Ureter (tissue), 1 donor: ENCODE measurements at regions not wholly inside any gene's neighbourhood (a gene's known extent, or its start where the extent isn't known, plus 50 kb on each side); places are given as distances from the start of the nearest gene placed in this dataset.

Experiments used
- DNase-seq: peaks from one replicate; pipeline ENCODE4 v3.0.0-alpha.2; 2020; ENCODE audit warnings: low spot score
- donor health status: DM: yes; HTN: yes; CAD: no.

GRCh38 chr4:4772534-4772933 lies 86.9 kb upstream of the MSX1 start:
- no peak for DNase-seq

DNA sequence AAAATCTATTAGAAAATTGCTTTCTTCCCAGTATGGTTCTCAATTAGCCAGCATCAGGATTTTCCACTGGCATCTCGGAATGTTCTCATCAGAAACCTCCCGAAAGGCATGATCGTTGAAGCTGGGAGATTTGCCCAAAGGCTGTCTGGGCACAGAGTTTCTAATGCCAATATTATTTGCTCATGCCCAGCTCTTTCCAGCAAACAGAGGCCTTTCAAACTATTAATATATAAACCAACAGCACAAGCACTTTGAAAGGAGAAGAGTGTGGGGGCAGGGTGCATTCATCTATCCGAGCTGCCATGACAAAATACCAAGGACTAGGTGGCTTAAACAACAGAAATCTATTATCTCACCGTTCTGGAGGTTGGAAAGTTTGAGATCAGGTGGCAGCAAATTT lies 88.3 kb upstream of the MSX1 start:
- DNase-seq: no peak

DNA sequence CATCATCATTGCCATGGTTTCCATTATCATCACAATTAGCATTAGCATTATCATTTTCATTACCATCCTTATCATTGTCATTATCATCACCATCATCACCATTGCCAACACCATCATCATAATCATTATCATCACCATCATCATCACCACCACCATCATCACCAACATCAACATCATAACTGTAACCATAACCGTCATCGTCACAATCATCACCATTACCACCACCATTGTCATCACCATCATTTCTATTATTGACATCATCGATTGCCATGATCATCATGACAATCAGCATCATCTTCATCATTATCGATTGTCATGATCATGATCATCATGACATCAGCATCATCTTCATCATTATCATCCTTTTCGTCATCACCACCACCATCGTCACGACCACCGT lies 88.9 kb upstream of the MSX1 start:
- no peak for DNase-seq

- no peak for DNase-seq
Observed at GRCh38 chr4:4766564-4766963, 92.9 kb upstream of the MSX1 start.

- no peak for DNase-seq
Observed at GRCh38 chr4:4765811-4766210, 93.7 kb upstream of the MSX1 start.

GRCh38 chr4:4764558-4764905 lies 94.9 kb upstream of the MSX1 start:
- DNase-seq: no peak

GRCh38 chr4:4763822-4764557 lies 95.5 kb upstream of the MSX1 start:
- DNase-seq: no peak

GRCh38 chr4:4762909-4763821 lies 96.3 kb upstream of the MSX1 start:
- no peak for DNase-seq

- no peak for DNase-seq
Observed at GRCh38 chr4:4762300-4762699, 97.2 kb upstream of the MSX1 start.

- no peak for DNase-seq
Observed at GRCh38 chr4:4761128-4761982, 98.1 kb upstream of the MSX1 start.

DNA sequence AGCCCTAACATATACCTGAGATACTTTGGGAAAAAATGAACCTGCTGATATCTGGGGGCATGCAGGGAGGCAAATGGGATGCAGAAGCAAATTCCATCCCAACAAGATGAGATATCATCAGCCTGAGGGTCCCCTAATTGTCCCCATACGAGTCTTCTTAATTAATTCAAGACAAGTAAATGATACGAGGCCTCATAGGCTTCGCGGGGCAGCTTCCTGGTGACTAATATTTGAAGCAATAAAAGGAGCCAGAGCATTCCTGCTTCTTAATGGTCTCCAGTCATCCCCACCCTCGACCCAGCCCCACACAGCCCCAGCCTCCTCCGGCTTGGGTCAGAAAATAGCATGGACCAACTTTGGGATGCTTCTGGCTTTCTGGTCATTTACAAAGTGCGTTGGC lies 99.6 kb upstream of the MSX1 start:
- DNase-seq: no peak

GRCh38 chr4:4759232-4759631 lies 100.2 kb upstream of the MSX1 start:
- no peak for DNase-seq

- DNase-seq: no peak
Observed at GRCh38 chr4:4758681-4759080, 100.8 kb upstream of the MSX1 start.

- no peak for DNase-seq
Observed at GRCh38 chr4:4755306-4755705, 104.2 kb upstream of the MSX1 start.

GRCh38 chr4:4754641-4755040 lies 104.8 kb upstream of the MSX1 start:
- no peak for DNase-seq

GRCh38 chr4:4753643-4754042 lies 105.8 kb upstream of the MSX1 start:
- DNase-seq: no peak

- no peak for DNase-seq
Observed at GRCh38 chr4:4752576-4753401, 106.7 kb upstream of the MSX1 start.

GRCh38 chr4:4752025-4752424 lies 107.4 kb upstream of the MSX1 start:
- peak; percentile 46 for DNase-seq

GRCh38 chr4:4750187-4750586 lies 109.3 kb upstream of the MSX1 start:
- no peak for DNase-seq

- DNase-seq: no peak
Observed at GRCh38 chr4:4749137-4749536, 110.3 kb upstream of the MSX1 start.

- DNase-seq: no peak
Observed at GRCh38 chr4:4746444-4746843, 113.0 kb upstream of the MSX1 start.
